ENCODE measurements at regions not wholly inside any gene's neighbourhood (a gene's known extent, or its start where the extent isn't known, plus 50 kb on each side); places are given as distances from the start of the nearest gene placed in this dataset.

DNA sequence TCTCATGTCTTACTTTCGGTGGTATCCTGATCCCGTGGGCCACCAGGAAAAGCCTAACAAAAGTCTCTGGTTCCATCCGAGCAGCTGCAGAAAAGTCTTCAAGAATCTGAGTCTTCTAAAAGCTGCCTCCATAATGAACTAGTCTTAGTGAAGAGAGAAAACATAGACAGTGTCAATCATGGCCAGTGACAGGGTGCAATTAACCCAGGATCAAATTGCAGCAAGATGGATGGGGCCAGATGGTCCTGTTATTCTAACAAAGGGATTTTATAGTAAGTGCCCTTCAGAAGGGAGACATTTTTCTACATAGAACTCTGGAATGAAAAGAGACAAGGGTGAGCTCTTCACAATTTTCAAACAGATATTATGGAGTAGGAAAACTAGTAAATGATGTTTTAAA lies 281.6 kb upstream of the ZFP64 start:
- TF ChIP-seq, protein P1, sequence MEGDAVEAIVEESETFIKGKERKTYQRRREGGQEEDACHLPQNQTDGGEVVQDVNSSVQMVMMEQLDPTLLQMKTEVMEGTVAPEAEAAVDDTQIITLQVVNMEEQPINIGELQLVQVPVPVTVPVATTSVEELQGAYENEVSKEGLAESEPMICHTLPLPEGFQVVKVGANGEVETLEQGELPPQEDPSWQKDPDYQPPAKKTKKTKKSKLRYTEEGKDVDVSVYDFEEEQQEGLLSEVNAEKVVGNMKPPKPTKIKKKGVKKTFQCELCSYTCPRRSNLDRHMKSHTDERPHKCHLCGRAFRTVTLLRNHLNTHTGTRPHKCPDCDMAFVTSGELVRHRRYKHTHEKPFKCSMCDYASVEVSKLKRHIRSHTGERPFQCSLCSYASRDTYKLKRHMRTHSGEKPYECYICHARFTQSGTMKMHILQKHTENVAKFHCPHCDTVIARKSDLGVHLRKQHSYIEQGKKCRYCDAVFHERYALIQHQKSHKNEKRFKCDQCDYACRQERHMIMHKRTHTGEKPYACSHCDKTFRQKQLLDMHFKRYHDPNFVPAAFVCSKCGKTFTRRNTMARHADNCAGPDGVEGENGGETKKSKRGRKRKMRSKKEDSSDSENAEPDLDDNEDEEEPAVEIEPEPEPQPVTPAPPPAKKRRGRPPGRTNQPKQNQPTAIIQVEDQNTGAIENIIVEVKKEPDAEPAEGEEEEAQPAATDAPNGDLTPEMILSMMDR (IDR thresholded peaks at IDR 0.05 in 2 of 3, conservative IDR thresholded peaks at IDR 0.05 in 1 of 3; ENCODE audit: borderline replicate concordance in 1 of 3, insufficient read depth in 1 of 3, low read depth in 2 of 3, low read length in 2 of 3): no peak
- TF ChIP-seq POLR2AphosphoS5 (IDR thresholded peaks at IDR 0.05; ENCODE audit: low read depth, low read length): no peak
- TF ChIP-seq ATF3 (IDR thresholded peaks at IDR 0.05): no peak
- TF ChIP-seq JUND (IDR thresholded peaks at IDR 0.05): no peak
- no peak for TF ChIP-seq POLR2A (IDR thresholded peaks at IDR 0.05; ENCODE audit: borderline replicate concordance, extremely low read depth, insufficient read depth, insufficient read length)
- TF ChIP-seq SP1 (IDR thresholded peaks at IDR 0.05; ENCODE audit: low read depth): no peak
- TF ChIP-seq SIN3A (IDR thresholded peaks at IDR 0.05; ENCODE audit: low read depth): no peak
- TF ChIP-seq RAD21 (IDR thresholded peaks at IDR 0.05; ENCODE audit: low read depth): no peak
- TF ChIP-seq EZH2 (IDR thresholded peaks at IDR 0.05): no peak
- no peak for TF ChIP-seq SRF (IDR thresholded peaks at IDR 0.05; ENCODE audit: low read depth)
- TF ChIP-seq CEBPB (IDR thresholded peaks at IDR 0.05; ENCODE audit: low read depth): no peak
- TF ChIP-seq ZNF274 (IDR thresholded peaks at IDR 0.05; ENCODE audit: low read depth, low read length): no peak
- TF ChIP-seq FOSL1 (IDR thresholded peaks at IDR 0.05; ENCODE audit: low read depth): no peak

Measured in HCT116 (cell line).